ENCODE measurements at regions not wholly inside any gene's neighbourhood (a gene's known extent, or its start where the extent isn't known, plus 50 kb on each side); places are given as distances from the start of the nearest gene placed in this dataset.

DNA sequence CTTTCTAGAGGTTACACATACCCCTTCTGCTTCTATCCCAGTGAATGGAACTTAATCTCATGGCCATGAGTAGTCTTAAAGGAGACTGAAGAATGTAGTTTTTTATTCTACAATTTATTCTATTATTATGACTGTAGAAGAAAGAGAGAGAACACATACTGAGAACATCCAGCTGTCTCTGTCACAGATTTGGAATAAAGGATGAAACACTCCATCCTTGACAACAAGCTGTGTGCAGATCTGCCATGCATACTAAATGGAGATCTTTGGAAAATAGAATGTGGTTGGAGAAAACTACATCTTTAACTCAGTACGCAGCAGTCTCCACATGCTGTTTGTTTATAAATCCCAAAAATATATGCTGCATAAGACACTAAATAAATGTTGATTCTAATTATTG is 54.1 kb upstream of the NUDT7 start:
- DNase-seq: no peak

DNA sequence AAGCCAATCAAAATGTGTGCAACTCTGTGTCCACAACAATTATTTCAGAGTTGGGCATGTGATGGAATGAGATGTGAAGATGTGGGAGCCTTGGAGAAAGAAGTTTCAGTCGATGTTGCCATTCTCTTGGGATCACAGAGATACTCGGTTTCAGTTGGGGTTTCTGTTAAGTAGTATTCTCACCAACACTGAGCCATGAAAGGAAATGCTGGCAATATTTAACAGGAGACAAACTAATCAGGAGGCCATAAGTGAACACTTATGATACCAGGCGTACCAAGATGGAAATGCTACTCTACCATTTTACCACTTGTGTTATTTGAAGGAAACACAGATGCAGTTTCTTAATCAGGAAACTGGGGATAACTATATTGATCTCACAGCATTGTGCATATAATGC is 53.3 kb upstream of the NUDT7 start:
- no peak for DNase-seq
